Omental fat pad (tissue), 3 donors: ENCODE measurements at regions not wholly inside any gene's neighbourhood (a gene's known extent, or its start where the extent isn't known, plus 50 kb on each side); places are given as distances from the start of the nearest gene placed in this dataset.

Source experiments
- ATAC-seq: fragments of 150-250 bp; one replicate; pipeline ENCODE4 v1.9.1; 2016; ENCODE audit warnings: mild to moderate bottlenecking, moderate library complexity; ENCODE audit not compliant: low FRiP score
- DNase-seq: peaks from one replicate; pipeline ENCODE4 v3.0.0-alpha.2; 2019; ENCODE audit warnings: low spot score
- CTCF ChIP-seq, 3 donors: fragments of 450-650 bp; IDR thresholded peaks; one replicate each; pipeline ENCODE4 v1.5.1; 2016 to 2017; ENCODE audit warnings: antibody characterized with exemption in 3 of 3, mild to moderate bottlenecking in 3 of 3, moderate library complexity in 2 of 3

DNA sequence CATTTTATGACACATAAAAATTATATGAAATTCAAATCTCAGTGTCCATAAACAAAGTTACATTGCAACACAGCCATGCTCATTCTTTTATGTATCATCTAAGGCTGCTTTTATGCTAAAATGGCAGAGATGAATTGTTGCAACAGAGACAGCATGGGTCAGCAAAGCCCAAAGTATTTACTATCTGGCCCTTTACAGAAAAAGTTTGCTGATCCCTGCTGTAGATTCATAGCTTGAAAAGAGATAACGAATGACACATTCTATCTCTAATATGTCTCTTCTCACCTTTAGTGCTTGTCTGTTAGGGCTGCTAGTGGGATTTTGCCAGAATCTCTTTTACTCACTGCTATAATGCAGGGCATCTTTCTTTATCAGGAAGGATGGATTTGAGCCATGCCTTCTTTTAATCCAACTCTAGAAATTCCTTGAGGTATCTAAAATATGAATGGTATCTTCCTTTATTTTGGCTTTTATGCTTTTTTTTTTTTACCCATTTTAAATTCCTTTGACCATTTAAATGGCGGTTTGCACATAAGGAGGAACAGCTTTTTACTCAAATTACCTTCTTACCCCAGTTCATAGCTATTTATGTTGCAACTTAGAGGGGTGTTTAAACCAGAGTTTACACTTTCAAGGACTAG lies 598.2 kb downstream of the PLPP3 start:
- DNase-seq (no peak), ATAC-seq (peak; percentile 84)
- no peak for TF ChIP-seq CTCF (IDR thresholded peaks at IDR 0.05)

DNA sequence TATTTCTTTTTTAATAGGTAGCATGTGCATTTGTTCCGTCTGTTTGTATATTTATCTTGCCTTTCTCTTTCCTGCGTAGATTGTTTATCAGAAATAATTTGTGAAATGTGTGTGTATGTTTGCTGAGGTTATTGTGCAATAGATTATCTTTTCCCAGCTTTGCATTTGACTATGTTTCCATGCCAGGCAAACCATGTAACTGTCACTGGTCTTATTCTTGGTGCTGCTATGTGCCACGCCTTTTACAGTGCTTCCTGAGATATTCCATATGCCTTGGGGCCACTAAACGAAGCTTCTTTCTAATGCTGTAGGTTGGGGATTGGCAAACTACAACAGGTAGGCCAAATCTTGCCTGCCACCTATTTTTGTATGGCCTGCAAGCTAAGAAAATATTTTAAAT lies 598.8 kb downstream of the PLPP3 start:
- DNase-seq (no peak), ATAC-seq (peak; percentile 35)
- no peak for TF ChIP-seq CTCF (IDR thresholded peaks at IDR 0.05)

GRCh38 chr1:55974714-55975441 lies 604.5 kb downstream of the PLPP3 start:
- ATAC-seq, result peak; percentile 77
- DNase-seq, result no peak
- no peak for TF ChIP-seq CTCF (IDR thresholded peaks at IDR 0.05)

GRCh38 chr1:55970526-55971110 lies 608.7 kb downstream of the PLPP3 start:
- TF ChIP-seq CTCF (IDR thresholded peaks at IDR 0.05), result no peak
- DNase-seq, result no peak
- ATAC-seq, result no peak

DNA sequence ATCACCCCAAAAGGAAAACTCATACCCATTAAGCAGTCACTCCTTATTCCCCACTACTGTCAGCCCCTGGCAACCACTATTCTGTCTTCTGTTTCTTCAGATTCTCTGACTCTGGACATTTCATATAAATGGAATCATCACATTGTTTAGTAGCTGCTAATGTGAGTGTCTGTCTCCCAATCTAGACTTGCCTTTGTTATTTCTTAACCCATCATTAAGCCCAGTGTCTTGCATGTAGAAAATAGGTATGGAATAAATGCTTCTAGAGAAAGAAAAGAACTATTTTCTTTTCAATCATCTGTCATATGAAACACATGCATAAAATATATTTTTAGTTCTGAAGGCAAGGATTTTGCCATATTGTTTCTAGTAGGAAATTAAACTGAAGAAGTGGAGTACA lies 610.0 kb downstream of the PLPP3 start:
- no peak for TF ChIP-seq CTCF (IDR thresholded peaks at IDR 0.05)
- no peak for DNase-seq

GRCh38 chr1:55968661-55969060 lies 610.7 kb downstream of the PLPP3 start:
- no peak for ATAC-seq
- DNase-seq, result no peak
- TF ChIP-seq CTCF (IDR thresholded peaks at IDR 0.05), result no peak

More for the DNA sequence above, 610.0 kb downstream of the PLPP3 start:
- no peak for ATAC-seq
